HepG2 (cell line): ENCODE measurements at regions not wholly inside any gene's neighbourhood (a gene's known extent, or its start where the extent isn't known, plus 50 kb on each side); places are given as distances from the start of the nearest gene placed in this dataset.

Experiments
- ATAD3A ChIP-seq: sonication (generic); formaldehyde crosslinking; IDR thresholded peaks from 2 replicates; pipeline ENCODE4 v1.4.0; 2020; ENCODE audit warnings: missing genetic modification reagents
- POLR2G ChIP-seq: fragments of 200-400 bp; formaldehyde crosslinking; IDR thresholded peaks from 2 replicates; pipeline ENCODE4 v1.6.1; 2018; ENCODE audit warnings: mild to moderate bottlenecking, low read depth, low read length, moderate library complexity
- RCOR2 ChIP-seq: IDR thresholded peaks from 2 replicates; pipeline ENCODE4 v1.6.1; 2016; ENCODE audit warnings: missing biosample characterization, missing genetic modification reagents
- ZBTB2 ChIP-seq: sonication (generic); formaldehyde crosslinking; IDR thresholded peaks from 2 replicates; pipeline ENCODE4 v1.8.0; 2022; ENCODE audit warnings: low read depth, missing genetic modification reagents
- ZNF441 ChIP-seq: sonication (generic); formaldehyde crosslinking; IDR thresholded peaks from 2 replicates; pipeline ENCODE4 v1.7.0; 2021; ENCODE audit warnings: missing genetic modification reagents, borderline replicate concordance
- TF ChIP-seq, protein P1 (sequence below): sonication (generic); formaldehyde crosslinking; IDR thresholded peaks from 2 replicates; pipeline ENCODE4 v1.4.0; 2020; ENCODE audit warnings: mild to moderate bottlenecking, missing genetic modification reagents
- TF ChIP-seq, protein P2 (sequence below): sonication (generic); formaldehyde crosslinking; IDR thresholded peaks from 2 replicates; pipeline ENCODE4 v1.4.0; 2020; ENCODE audit warnings: missing genetic modification reagents

GRCh38 chr5:97915106-97915505 is 732.1 kb upstream of the RIOK2 start:
- TF ChIP-seq RCOR2 (CRISPR knock-in tag) (no peak), POLR2G (no peak), ZBTB2 (CRISPR knock-in tag) (no peak), ZNF441 (CRISPR knock-in tag) (no peak), ATAD3A (no peak)
- TF ChIP-seq, protein P1, sequence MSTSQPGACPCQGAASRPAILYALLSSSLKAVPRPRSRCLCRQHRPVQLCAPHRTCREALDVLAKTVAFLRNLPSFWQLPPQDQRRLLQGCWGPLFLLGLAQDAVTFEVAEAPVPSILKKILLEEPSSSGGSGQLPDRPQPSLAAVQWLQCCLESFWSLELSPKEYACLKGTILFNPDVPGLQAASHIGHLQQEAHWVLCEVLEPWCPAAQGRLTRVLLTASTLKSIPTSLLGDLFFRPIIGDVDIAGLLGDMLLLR, result no peak
- TF ChIP-seq, protein P2, sequence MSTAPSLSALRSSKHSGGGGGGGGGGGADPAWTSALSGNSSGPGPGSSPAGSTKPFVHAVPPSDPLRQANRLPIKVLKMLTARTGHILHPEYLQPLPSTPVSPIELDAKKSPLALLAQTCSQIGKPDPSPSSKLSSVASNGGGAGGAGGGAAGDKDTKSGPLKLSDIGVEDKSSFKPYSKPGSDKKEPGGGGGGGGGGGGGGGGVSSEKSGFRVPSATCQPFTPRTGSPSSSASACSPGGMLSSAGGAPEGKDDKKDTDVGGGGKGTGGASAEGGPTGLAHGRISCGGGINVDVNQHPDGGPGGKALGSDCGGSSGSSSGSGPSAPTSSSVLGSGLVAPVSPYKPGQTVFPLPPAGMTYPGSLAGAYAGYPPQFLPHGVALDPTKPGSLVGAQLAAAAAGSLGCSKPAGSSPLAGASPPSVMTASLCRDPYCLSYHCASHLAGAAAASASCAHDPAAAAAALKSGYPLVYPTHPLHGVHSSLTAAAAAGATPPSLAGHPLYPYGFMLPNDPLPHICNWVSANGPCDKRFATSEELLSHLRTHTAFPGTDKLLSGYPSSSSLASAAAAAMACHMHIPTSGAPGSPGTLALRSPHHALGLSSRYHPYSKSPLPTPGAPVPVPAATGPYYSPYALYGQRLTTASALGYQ (CRISPR knock-in tag), result no peak
